ENCODE measurements at regions not wholly inside any gene's neighbourhood (a gene's known extent, or its start where the extent isn't known, plus 50 kb on each side); places are given as distances from the start of the nearest gene placed in this dataset.

DNA sequence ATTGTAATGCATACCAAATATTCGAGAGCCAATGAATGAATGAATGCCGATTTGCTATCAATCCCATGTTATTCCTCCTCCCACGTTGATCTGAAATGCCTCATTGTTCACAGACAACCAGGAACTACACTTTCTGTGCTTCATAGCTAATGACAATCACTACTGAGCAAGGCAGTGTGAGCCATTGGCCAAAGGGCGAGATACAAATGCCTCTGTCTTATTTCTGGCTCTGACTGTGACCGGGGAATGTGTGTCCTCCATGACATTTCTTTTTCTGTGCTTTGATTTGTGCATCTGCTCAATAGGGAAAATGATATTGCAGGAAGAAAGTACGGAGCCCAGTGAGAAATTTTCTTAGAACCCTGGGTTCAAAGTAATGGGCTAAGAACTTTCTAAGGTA lies 217.1 kb downstream of the CXCL12 start:
- H3K27me3 ChIP-seq (ENCODE audit: insufficient read depth, low read depth, severe bottlenecking), result peaks cover 11% of the 10 kb centered on the region
- no peaks in the 10 kb centered on the region for H3K9me3 ChIP-seq (ENCODE audit: severe bottlenecking)

GRCh38 chr10:44166441-44166840 lies 218.5 kb downstream of the CXCL12 start:
- no peak for TF ChIP-seq CTCF (IDR thresholded peaks at IDR 0.05; ENCODE audit: low read depth, low read length)
- no peak for DNase-seq
- no peaks in the 10 kb centered on the region for H3K36me3 ChIP-seq

More for the DNA sequence above, 217.1 kb downstream of the CXCL12 start:
- H3K27ac ChIP-seq, result no peak overlapping the region
- no peak for DNase-seq
- H3K4me3 ChIP-seq (ENCODE audit: low read depth, low read length), result no peak overlapping the region
- TF ChIP-seq CTCF (IDR thresholded peaks at IDR 0.05; ENCODE audit: low read depth, low read length), result no peak
- H3K36me3 ChIP-seq, result no peaks in the 10 kb centered on the region

DNA sequence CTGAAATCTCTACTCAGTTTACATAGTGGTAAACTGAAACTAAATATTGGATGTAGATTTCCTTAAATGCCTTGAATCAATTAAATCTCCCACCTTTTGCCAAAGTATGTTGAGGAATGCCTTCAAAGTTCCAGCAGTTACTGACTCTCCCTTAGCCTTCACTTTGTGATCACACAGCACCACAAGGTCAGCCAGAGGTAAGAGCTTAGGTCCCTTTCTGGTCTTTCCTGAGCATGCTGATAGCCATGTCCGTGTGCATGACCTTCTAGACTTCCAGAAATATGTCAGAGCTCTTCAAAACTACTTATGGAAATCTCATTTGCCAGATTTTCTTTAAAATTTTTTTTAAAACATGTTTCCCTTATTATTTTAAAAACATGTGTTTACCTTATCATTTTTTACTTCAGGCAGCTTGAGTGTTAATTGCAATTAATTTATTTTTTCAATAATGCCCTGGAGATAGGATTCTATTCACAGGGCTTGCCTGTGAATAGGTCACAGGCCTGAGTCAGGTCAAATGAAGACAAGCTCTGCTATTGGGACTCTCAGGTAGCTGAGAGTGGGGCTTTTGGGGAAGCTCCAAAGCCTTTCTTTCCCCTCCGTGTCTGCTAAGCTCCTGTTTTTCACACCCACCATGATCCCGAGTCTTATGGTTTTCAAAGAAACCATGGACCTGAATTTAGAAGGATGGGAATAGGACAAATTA lies 220.5 kb downstream of the CXCL12 start:
- no peaks in the 10 kb centered on the region for H3K9me3 ChIP-seq (ENCODE audit: severe bottlenecking)
- H3K4me3 ChIP-seq (ENCODE audit: low read depth, low read length), result no peak overlapping the region
- no peak overlapping the region for H3K27ac ChIP-seq
- no peak for DNase-seq
- no peaks in the 10 kb centered on the region for H3K36me3 ChIP-seq
- peaks cover 15% of the 10 kb centered on the region for H3K27me3 ChIP-seq (ENCODE audit: insufficient read depth, low read depth, severe bottlenecking)
- TF ChIP-seq CTCF (IDR thresholded peaks at IDR 0.05; ENCODE audit: low read depth, low read length), result no peak

More at GRCh38 chr10:44166441-44166840, 218.5 kb downstream of the CXCL12 start:
- H3K27ac ChIP-seq, result no peak overlapping the region
- H3K27me3 ChIP-seq (ENCODE audit: insufficient read depth, low read depth, severe bottlenecking), result peaks cover 15% of the 10 kb centered on the region
- no peak overlapping the region for H3K4me3 ChIP-seq (ENCODE audit: low read depth, low read length)
- H3K9me3 ChIP-seq (ENCODE audit: severe bottlenecking), result no peaks in the 10 kb centered on the region

- H3K27ac ChIP-seq, result no peak overlapping the region
- no peak for TF ChIP-seq CTCF (IDR thresholded peaks at IDR 0.05; ENCODE audit: low read depth, low read length)
- DNase-seq, result no peak
- H3K9me3 ChIP-seq (ENCODE audit: severe bottlenecking), result no peaks in the 10 kb centered on the region
- no peaks in the 10 kb centered on the region for H3K36me3 ChIP-seq
- no peak overlapping the region for H3K4me3 ChIP-seq (ENCODE audit: low read depth, low read length)
- peaks cover 10% of the 10 kb centered on the region for H3K27me3 ChIP-seq (ENCODE audit: insufficient read depth, low read depth, severe bottlenecking)
Observed at GRCh38 chr10:44161184-44161583, 223.7 kb downstream of the CXCL12 start.

- peaks cover 2% of the 10 kb centered on the region for H3K9me3 ChIP-seq (ENCODE audit: severe bottlenecking)
- DNase-seq, result no peak
- H3K36me3 ChIP-seq, result no peaks in the 10 kb centered on the region
- TF ChIP-seq CTCF (IDR thresholded peaks at IDR 0.05; ENCODE audit: low read depth, low read length), result no peak
- H3K4me3 ChIP-seq (ENCODE audit: low read depth, low read length), result no peak overlapping the region
- no peak overlapping the region for H3K27ac ChIP-seq
- H3K27me3 ChIP-seq (ENCODE audit: insufficient read depth, low read depth, severe bottlenecking), result peaks cover 13% of the 10 kb centered on the region
Observed at GRCh38 chr10:44157574-44157973, 227.3 kb downstream of the CXCL12 start.

DNA sequence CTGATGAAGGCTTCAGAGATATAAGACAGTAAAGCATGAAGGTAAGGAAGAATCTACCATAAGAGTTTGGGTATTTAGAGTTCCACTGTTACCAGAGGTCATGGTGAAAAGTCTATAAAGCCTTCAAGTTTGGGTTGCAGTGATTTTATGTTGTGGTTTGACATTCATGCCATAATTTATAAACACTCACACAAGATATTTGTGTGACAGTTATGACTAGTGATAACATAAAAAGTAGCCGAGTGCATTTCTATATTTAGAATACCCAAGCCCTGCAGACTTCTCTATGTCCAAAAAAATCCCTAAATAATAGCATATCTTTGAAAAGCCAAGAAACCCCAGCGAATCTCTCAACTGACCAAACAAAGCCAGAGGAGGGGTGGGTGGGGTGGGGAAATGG lies 229.9 kb downstream of the CXCL12 start:
- DNase-seq, result no peak
- no peak for TF ChIP-seq CTCF (IDR thresholded peaks at IDR 0.05; ENCODE audit: low read depth, low read length)
- no peaks in the 10 kb centered on the region for H3K36me3 ChIP-seq

More for the DNA sequence above, 229.9 kb downstream of the CXCL12 start:
- no peak overlapping the region for H3K4me3 ChIP-seq (ENCODE audit: low read depth, low read length)
- H3K27ac ChIP-seq, result no peak overlapping the region
- H3K9me3 ChIP-seq (ENCODE audit: severe bottlenecking), result peaks cover 8% of the 10 kb centered on the region
- peaks cover 19% of the 10 kb centered on the region for H3K27me3 ChIP-seq (ENCODE audit: insufficient read depth, low read depth, severe bottlenecking)

Data from WERI-Rb-1 (cell line).